Stimulated activated CD8-positive, alpha-beta memory T cell treated with anti-CD3 and anti-CD28 coated beads, Interleukin-4, amount 100 ng/mL, for 48 hours (primary cell): ENCODE measurements at regions not wholly inside any gene's neighbourhood (a gene's known extent, or its start where the extent isn't known, plus 50 kb on each side); places are given as distances from the start of the nearest gene placed in this dataset.
"Not testable (repeated sequence)": the region's sequence is repeated elsewhere in the genome, so short reads cannot be mapped to it uniquely, and the experiment has no call there.

Source experiments
- DNase-seq: peaks from one replicate; pipeline ENCODE4 v3.0.0-alpha.2; 2020

DNA sequence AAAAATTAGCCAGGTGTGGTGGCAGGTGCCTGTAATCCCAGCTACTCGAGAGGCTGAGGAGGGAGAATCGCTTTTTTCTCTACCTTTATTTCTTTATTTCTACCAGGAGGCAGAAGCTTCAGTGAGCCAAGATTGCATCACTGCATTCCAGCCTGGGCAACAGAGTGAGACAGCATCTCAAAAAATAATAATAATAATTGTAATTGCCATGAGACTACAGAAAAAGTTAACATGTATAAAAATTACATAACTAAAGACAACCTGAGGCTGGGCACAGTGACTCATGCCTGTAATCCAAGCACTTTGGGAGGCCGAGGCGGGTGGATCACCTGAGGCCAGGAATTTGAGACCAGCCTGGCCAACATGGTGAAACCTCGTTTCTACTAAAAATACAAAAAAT is 181.5 kb downstream of the WSCD1 start:
- DNase-seq = not testable (repeated sequence)

DNA sequence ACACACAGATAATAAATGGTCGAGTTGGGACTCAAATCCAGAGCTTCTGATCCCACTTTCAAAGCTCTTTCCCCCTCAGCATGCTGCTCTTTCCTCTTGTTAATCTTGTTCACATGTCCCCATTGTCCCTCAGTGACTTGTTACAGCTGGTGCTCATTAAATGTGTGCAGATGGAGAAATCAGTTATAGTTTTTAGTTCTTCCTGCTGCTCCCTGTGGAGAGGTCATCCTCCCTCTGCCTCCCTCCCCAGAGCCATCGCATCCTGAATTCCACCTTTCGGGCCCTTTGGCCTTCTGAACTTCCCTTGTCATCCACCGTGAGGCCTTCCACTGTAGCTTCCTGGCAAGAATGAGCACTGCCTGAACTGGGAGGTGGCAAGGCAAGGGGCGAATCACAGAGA is 179.6 kb downstream of the WSCD1 start:
- DNase-seq = no peak

DNA sequence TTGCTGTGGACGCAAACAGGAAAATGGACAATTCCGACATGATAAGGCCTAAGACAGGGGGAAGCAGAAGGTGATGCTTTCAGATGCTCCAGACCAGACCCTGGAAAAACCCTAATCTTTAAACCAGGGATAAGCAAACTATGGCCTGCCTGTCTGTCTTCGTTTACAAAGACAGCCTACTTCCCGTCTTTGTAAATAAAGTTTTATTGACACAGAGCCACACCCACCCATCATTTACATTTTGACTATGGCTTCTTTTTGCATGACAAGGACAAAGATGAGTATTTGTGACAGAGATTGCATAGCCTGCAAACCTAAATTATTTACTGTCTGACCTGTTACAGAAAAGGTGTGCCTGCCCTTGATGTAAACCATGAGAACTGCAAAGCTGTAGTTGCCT is 177.9 kb downstream of the WSCD1 start:
- DNase-seq = no peak

DNA sequence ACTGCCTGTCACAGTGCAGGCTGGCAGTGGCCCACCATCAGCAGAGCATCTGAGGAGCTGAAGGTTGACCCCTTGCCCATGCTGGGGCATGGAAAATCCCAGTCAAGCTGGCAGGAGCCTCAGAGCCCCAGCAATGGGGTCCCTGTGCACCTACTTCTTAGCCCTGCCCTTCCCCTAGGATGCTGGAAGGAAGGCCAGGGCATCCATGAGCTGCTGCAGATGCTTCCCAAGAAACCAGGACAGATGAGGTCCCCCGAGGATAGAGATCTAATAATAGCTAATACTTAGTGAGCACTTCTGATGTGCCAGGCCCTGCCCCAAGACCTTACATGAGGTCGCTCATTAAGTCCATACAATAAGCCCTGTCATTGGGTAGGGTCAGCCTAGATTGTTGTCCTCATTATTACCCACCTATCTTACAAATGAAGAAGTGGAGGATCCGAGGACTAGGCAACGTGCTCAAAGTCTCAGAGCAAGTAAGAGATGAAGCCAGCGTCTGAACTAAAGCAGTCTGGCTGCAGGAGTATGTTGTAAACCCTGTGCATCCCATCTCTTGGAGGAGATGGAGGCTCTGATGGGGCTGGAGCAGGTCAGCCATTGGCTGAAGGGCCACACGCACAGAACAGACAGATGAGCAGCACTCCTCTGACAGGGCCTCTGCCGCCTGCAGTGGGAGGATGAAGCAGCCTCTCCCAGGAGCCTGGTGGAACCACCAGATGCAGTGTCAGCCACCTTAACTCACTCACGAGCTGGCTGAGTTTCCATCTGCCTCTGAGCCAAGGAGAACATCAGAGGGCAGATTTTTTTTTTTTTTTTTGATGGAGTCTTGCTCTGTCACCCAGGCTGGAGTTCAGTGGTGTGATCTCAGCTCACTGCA is 175.4 kb downstream of the WSCD1 start:
- DNase-seq = no peak

DNA sequence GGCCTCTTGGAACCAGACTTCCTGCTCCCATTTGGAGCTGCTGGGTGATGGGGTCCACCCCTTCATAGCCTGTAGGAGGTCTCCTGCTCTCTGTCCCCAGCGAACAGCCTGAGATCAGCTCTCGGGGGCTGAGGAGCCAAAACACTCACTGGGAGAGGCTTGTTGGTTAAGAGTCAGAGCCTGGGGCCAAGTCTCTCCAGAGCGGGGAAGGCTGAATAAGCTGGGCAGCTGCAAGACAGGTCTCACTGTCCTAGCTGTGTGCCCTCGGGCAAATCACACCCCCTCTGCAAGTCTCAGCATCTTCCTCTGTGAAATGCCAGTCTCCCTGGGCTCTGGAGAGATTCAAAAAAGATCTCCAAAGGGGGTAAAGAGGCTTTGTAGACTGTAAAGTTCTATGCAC is 174.6 kb downstream of the WSCD1 start:
- DNase-seq = no peak

DNA sequence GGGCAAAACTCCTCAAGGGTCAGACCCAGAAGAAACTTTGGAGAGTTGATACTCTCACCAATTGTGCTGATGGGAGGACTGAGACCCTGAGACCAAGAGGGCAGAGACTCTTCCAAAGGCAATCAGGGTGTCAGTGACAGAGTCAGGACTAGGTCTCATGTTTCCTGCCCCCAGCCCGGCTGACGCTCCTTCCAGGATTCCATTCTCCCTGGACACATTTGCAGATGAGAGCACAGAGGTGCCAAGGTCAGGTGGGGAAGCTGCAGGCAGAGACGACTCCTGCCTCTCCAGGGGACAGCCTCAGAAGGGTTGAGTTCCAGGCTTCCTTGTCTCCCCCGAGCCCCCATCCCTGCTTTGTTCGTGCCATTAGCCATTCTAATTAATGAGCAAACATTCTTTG is 174.1 kb downstream of the WSCD1 start:
- no peak for DNase-seq

DNA sequence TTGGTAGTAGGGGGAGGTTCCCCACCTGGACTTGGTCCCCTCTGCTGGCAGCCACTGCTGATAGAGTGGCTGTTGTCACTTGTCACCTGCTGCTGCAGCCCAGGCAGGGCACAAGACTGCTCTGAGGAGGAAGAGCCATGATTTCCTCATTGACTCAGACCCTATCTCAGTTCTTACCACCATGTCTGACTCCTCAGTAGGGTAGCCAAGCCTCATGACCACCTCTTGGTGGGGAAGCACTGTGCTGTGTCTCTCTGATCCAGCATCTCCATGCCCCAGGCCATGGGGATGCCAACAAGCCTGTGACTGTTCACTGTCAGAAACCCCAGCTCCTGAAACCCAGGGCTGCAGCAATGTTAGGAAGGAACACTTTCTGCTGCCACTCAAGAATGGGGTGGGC is 173.0 kb downstream of the WSCD1 start:
- no peak for DNase-seq

DNA sequence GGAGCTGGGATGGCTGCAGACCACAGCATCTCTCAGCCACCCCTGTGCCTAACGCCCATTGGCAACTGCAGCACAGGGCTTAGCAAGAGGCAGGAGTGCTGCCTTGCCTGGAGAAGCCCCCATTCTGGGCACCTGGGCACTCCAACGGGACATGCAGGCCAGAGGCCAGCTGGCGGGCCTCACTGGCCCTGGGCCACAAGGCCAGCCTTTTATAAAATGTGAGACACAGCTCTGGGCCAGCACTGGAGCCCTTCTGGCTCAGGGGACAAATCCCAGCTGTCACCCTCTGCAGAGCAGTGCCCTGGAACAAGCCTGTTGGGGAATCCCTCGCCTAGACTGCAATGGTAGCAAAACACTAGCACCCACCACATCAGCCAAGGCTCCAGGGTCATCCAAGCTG is 171.8 kb downstream of the WSCD1 start:
- DNase-seq = no peak

DNA sequence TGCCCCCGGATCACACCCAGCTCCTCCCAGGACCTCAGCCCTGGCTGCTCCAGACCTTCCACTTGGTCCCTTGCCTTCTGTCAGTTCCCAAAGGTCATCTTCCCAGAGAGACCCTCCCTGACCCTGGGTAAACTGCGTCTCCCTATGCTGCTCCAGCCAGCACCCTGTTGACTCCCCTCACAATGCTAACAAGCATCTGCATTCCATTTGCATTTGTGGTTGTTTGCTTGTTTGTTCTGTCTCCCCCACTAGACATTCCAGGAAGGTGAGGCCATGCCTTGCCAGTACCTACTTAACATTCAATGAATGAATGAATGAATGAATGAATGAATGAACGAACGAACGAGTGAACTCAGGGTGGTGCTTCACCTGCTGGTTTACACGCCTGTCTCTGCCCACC is 171.2 kb downstream of the WSCD1 start:
- DNase-seq = no peak

DNA sequence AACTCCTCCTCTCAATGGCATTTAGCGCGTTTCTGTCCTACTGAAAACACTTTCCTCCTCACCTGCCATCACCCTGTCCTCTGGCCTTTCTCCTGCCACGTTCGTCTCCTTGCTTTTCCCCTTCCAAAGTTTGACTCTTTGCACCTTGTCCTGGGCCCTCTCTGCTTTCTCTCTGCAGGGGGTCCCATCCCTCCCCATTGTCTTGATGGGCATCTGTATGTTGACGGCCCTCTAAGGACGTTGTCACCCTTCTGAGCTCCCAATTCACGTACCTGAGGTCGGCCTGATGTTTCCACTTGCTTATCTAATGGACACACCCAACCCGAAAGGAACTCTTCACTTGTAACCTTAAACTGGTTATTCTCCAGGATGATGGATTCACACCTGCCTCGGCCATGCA is 170.4 kb downstream of the WSCD1 start:
- no peak for DNase-seq

DNA sequence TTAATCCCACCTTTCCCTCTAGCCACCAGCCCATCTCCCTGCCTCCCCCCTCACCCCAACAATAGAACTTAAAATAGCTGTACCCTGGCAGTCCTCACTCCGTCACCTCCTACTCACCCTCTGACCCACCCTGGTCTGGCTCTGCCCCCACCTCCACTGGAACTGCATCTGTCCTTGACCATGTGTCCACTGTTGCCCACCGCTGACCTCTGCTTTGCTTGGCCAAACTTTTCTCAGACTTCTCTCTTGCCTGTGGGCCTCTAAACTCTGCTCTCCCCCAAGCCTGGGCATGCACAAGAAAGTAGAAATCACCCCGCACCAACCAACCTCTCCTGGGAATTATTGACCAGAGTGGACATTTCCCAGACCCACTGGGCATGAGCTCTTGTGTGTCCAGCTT is 169.8 kb downstream of the WSCD1 start:
- no peak for DNase-seq

DNA sequence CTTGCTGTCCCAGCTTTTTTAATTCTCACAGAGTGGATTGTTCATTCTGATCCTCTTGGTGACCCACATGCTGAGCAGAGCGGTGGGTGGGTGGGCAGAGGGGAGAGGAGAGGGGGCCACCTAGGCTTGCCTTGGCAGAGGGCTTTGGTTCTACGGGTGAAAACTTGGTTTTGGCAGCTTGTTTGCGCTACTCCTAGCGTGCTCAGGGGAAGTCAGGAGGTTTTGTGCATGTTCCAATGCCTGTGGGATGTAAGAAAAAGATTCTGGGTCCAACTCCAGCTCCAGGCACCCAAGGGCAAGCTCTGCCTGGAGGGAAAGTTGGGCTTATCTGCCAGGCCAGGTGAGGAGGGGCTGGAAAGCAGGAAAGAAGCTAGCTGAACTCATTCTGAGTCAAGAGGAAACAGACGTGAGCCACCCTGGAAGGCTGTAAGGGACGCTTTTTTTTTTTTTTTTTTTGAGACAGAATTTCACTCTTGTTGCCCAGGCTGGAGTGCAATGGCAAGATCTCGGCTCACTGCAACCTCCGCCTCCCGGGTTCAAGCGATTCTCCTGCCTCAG is 169.1 kb downstream of the WSCD1 start:
- no peak for DNase-seq

DNA sequence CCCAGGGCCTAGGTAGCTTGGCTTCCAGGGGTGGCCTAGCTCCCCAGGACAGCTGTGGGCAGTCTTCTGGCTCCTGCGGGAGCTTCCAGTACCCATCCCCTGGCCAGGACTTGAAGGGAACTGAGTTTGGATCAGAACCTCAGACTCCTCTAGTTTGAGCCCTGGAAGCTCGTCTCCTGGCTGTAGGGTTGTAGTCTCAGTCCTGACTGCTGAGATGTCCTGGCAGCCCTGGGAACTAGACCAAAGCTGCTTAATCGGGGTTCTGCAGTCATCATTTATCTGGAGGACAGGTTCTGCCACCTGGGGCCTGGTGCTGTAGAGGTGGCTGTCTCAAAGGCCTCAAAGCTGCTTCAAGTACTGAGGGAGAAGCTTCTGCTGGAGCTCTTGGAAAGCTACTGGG is 163.7 kb downstream of the WSCD1 start:
- DNase-seq = no peak

DNA sequence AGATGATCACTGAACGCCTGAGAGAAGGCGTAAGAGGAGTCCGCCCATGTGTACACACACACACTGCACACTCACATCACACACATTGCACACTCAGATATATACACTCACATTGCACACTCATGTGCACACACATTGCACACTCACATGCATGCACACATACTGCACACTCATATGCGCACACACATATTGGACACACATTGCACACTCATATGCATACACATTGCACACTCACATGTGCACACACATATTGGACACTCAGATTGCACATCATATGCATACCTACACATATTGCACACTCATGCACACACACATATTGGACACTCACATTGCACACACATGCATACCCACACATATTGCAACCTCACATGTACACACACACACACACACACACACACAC is 163.2 kb downstream of the WSCD1 start:
- DNase-seq = no peak

DNA sequence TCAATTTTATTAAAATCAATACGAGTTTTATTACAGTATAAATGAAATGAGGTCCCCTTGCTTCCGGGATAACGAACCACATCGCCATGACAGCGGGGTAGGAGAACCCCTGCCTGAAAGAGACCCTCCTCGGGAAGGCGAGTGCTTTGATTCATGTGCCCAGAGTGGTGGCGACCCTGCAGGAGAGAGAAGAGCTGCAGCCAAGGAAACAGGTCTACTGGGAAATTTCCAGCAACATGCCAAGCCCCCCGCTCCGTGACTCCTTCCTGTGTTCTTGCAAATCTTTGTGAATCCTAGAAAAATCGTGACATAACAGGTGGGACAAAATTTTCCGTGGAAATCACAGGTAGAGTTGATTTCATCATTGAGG is 162.5 kb downstream of the WSCD1 start:
- no peak for DNase-seq

DNA sequence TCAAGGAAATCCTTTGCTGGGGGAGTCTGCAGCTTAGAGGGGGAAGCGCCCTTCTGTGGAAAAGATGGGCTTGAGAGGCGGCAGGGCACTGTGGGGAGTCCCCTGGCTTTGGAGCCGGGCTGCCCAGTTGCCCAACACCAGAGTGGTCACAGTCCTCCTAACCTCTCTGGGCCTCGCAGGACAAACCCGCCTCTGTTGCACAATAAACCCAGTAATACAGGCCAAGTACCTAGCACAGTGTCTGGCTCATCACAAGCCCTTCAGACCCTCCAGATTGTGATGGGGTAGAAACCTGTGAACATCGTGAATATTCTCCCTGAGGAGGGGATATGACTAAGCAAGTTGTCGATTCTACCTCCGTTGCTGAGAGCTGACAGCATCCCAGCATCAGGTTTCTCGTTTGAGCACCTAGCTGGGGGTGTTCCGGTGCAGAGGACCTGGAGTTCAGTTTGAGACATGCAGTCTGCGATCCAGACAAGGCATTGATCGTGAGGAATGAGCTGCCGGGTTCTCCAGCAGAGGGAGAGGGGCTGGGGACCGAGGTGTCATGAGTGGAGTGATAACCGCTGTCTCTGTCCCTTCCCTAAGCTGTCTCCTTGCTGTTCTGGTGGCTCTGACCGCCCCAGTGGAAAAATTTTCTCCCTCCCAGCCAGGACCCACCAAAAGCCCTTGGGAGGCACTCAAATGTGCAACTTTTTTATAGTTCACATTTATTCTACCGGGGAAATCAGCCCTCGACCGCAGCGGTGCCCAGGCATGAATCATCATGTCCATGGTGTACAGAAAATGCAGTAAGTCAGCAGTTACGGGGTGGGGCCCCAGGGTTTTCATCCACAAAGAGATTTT is 161.9 kb downstream of the WSCD1 start:
- no peak for DNase-seq

DNA sequence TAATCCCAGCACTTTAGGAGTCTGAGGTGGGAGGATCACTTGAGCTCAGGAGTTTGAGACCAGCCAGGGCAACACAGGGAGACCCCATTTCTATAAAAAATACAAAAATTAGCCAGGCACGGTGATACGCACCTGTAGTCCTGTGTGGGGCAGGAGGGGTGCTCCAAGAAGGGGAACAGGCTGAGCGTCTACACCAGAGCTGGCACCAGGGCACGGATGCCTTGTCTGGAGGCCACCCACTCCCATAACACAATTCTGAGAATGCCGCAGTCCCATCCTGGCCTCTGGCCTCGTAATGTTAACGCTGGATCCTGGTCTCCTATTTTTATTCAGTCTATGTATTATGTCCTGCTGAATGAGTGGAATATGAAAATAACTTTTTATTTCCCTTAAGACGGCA is 161.3 kb downstream of the WSCD1 start:
- DNase-seq = no peak

DNA sequence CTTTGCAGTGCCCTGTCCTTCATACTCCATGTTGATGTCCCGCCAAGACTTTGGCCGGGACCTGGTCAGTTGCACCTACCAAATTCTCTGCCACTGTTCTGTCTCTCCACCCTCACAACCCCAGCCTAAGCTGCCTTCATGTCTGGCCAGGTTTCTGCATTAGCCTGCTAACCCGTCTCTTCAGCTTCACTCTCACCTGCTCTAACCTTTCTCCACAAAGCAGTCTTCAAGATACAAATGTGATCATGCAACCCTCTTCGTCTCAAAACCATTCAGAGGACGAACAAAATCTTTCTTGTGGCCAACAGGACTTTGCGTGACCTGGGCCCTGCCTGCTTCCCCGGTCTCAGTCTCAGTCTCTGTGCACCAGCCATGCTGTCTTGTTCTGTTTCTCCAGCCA is 148.2 kb downstream of the WSCD1 start:
- DNase-seq = no peak

DNA sequence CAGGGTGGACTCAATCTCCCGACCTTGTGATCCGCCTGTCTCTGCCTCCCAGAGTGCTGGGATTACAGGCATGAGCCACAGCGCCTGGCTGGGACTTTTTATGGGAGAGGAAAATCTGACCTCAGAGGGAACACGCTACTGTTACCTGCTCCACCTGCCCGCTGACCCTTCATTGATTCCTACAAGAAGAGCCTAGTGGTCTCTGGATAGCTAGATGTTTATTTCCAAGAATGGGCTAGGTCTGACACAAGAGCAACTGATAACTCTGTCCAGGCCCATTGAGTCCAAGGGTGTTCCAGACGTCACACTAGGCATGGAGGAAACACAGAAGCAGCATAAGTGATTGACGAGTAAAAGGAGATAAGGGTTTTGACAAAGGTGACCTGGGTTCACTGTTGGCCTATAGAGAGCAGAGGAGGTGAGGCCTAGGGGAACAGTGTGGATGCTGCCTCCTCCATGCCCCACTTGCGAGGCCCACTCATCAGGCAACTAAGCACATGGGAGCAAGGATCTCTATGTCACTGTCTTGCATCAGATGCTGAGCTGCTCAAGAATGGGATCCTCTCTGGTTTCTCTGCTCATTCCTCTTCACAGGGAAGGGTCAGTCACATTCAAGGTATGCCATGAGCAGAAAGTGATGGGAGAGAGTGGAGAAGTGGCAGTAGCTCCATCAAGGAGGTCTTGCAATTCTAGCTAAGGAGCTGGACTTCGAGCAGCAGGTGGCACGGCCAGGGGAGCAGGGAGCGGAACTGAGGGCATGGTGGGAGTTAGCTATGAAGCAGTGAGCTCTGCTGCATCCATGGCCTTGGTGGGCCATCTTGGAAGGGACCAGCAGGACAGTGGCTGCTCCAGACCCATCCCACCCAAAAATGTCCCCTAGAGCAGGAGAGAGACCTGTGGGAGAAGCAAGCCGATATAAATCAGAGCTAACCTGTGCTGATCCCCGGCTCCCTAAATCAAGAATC is 145.2 kb downstream of the WSCD1 start:
- no peak for DNase-seq

DNA sequence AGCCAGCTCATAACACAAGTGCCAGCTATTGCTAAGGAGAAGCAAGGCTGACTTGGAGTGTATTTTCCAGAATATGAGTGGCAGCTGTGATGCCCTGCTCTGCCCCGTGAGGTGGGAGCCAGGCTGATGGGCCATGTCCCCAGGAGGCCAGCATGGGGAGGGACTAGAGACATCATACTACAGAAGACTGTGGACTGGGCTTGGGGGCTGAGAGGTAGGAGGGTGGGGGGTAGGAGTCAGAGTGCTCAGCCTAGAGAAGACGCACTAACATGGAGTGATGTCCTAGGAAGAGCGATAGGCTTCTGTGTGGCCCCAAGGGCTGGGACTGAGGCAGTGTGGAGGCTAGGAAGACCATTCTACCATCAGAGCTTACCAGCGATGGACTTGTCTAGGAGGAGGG is 143.7 kb downstream of the WSCD1 start:
- DNase-seq = no peak

DNA sequence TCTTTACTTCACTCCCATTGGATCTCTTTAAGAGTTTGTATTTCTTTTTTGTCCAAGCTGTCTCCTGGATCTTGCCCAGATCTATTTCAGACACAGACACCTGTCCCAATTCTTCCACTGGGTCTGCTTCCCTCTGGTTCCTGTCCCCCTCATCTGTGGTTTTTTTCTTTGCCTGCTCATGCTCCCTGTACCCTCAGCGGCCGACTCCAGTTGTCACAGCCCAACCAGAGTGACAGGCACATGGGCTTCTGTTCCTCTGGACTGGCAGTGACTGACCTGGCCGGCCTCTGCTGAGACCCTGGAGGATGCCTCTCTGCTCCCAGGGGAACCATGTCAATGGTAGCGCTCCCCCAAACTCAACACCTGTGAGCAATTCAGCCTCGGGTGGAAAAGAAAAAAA is 142.6 kb downstream of the WSCD1 start:
- no peak for DNase-seq

DNA sequence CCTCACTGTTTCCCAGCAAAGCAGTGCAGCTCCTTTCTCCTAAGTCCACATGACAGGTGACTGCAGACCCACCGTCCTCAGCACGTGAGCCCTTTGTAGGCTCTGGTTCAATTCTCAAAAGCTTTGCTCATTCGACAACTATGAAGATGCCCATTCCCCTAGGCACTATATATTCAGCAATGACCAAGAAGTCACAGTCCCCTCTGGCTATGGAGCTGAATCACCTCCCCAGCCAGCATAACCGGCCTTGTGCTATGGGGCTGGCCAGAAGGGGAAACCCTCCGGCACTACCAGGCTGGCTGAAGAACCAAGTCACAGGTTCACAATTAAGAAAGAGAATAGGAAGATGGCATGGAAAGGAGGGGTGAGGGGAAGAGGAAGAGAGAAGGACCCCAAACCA is 139.7 kb downstream of the WSCD1 start:
- no peak for DNase-seq
